ENCODE measurements at regions not wholly inside any gene's neighbourhood (a gene's known extent, or its start where the extent isn't known, plus 50 kb on each side); places are given as distances from the start of the nearest gene placed in this dataset.

DNA sequence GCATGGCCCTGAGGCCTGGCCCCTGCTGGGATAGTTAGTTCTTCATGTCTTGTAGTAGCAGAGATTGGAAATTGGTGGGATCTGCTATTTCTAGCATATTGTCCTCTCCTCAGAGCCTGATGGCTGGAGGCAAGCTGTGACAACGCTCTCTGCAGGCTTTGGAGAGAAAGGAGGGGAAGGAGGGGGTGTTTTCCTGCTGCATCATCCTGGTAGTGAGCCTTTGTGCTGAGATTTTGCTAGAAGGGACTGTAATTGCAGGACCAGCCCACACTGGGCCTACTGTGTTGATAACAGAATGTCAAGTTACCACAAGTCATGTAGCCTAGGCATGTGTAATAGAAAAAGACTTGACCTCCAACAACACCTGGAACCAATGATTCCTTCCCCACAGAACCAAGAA lies 351.0 kb downstream of the SIPA1L2 start:
- no peak for DNase-seq (ENCODE audit: low spot score)

DNA sequence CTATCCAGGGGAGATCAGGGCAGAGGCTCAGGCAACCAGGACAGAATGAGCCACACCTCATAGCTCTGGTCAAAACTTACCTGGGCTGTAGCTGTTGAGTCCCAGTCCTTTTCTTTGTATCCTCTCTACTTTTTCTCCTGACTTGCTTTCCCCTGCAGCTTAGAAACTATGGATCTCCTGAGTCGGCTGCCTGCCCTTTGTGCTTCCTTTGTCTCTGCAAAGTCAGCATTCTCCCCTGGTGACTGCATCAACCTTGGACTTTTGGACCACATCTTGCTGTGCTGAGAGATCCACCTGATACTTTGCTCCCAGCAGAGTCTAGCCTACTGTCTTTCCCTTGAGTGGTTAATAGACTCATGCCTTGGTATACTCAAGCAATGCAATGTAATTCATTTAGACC lies 353.3 kb downstream of the SIPA1L2 start:
- DNase-seq (ENCODE audit: low spot score) = no peak

DNA sequence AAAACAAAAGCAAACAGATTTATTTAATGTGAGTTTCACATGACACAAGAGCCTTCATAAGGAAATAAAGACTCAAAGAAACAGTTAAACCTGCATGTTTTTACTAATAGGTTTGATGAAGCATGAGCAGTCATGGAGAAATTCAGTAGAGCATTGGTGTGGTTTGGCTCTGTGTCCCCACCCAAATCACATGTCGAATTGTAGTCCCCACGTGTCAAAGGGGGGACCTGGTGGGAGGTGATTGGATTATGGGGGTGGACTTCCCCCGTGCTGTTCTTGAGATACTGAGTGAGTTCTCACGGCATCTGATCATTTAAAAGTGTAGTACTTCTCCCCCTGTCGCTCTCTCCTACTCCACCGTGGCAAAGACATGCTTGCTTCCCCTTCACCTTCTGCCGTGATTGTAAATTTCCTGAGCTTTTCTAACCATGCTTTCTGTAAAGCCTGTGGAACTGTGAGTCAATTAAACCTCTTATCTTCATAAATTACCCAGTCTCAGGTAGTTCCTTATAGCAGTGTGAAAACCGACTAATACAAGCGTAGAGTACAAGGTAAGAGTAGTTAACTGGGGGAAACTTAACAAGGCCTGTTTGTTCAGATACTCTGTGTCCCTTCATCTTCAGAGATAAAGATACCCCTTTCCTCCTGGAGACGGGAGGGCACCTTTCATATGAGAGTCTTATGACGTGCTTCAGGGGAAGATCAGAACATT lies 354.8 kb downstream of the SIPA1L2 start:
- no peak for DNase-seq (ENCODE audit: low spot score)

DNA sequence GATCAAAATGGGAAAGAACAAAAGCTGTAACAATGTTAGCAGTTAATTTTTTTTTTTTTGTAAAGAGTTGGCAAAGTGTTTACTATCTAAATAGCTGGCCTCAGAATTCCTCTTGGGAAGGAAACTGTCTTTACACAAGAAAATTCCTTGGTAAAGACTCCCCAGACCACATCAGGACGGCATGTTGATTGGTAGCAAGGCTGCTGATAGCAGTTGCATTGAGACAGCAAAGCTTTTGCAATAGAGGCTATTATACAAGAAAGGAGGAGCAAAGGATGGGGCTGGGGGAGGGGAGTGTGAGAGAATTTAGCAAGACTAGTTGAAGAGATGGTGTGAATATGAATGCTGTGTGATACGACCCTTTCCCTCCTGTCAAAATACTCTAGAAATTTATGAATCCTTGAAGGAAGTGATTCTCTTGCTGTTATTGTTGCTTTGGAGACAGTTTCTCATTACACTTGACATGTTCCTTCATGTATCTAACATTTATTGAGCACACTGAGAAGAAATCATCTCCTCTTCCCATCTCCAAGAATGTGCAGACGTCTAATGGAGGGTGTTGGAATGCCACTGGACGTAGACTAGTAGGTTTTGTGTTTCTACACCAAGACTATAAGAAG lies 355.6 kb downstream of the SIPA1L2 start:
- no peak for DNase-seq (ENCODE audit: low spot score)

DNA sequence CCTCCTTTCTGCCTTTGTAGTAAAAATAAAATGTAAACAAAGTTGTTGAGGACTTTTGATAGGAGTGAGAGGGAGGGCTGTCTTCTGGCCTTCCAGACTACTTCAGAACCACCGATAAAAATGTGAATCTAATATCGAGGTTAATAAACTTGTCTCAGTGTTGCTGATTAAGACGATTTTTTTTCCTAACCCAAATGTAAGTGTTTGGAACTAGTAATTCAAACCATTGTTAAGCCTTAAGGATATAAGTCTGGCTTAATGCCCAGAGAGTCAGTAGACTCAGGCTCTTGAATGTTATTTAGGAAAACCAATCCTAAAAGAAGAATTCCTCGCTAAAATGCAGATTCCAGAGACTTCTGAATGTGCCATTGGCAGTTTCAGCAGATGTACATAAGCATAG lies 356.9 kb downstream of the SIPA1L2 start:
- no peak for DNase-seq (ENCODE audit: low spot score)

DNA sequence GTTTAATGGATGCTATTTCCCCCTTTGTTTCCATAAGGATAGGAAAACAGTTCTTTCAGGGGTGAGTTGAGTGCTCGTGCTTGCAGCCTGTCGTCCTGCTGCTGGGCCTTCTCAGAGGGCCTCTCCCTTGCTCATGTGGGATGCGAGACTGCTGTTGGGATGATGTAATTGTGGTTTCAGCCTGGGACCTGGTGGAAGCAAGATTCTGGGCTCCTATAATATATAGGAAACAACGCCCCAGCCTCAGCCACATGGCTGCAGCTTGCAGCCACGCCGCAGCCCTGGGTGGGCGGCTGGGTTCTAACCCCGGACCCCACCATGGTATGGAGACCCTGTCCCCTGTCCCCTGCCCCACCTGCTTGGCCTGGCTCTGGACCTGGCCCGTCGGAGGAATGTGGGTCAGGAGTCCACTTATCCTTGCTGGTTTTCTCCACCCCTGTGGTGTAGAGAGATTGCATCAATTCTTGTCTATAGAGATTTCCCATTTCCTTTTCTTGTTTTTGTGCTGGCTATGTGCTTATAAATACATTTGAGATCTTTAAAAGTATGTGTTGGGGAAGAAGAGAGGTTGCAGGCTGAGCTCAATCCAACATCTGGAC lies 357.8 kb downstream of the SIPA1L2 start:
- no peak for DNase-seq (ENCODE audit: low spot score)

DNA sequence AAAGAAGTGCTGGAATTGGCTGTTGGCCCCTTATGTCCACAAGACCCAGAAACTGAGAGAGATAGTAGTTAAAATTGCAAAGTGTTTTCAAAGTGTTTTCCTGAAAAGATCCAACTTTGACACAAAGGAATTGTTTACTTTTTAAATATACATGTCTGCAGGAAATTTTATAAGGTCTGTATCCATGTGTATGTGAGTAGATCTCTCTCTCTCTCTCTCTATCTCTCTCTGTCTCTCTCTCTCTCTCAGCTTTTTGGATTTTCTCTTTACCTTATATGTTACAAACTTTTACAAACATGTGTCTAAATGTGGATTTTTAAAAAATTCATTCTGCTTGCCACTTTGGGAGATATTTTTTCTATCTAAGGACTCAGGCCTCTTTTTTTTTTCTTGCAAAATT lies 358.6 kb downstream of the SIPA1L2 start:
- no peak for DNase-seq (ENCODE audit: low spot score)

DNA sequence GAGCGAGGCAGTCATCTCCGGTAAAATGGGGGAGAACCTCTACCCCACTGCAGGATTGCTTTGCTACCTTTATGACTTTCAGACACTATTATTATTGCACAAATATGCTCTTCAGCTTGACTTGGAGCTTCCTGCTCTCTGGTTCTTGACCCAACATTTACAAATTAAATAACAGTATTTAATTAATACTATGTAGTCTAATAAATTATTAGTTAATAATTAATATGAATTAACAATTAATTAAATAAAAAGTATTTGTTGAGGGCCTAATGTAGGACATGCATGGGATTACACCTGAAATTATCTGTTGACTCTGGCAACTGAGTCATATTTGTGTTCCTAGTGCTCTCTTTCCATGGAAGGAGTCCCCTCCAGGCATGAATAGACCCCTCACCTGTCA lies 359.9 kb downstream of the SIPA1L2 start:
- DNase-seq (ENCODE audit: low spot score) = no peak

DNA sequence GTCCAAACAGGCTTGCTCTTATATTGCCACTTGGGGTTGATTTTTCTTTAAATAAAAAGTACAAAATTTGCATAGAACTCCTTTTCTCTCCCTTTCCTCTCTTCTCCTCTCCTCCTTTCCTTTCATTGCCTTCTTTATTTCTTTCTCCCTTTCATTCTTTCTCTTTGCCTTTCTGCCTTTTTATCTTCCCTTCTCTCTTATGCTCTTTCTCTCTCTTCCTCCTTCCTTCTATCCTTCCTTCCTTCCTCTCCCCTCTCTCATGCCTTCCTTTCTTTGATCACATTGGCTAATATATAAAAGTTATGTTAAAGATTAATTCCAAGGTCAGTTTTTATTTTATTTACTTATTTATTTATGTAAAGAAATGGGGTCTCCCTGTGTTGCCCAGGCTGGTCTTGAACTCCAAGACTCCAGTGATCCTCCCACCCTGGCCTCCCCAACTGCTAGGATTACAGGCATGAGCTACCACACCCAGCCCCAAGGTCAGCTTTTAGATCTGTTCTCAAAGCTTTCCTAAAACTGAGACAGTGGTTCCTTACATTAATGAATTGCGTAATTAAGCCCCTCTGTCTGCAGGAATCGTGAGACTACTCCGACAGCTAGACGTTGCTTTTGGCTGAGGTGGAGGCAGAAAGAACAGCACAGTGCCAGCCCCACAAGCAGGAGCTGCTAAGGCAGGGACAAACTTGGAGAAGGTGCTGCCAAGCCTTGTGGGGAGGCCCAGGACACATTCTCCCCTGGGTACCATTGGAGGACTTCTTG lies 361.9 kb downstream of the SIPA1L2 start:
- DNase-seq (ENCODE audit: low spot score) = no peak

DNA sequence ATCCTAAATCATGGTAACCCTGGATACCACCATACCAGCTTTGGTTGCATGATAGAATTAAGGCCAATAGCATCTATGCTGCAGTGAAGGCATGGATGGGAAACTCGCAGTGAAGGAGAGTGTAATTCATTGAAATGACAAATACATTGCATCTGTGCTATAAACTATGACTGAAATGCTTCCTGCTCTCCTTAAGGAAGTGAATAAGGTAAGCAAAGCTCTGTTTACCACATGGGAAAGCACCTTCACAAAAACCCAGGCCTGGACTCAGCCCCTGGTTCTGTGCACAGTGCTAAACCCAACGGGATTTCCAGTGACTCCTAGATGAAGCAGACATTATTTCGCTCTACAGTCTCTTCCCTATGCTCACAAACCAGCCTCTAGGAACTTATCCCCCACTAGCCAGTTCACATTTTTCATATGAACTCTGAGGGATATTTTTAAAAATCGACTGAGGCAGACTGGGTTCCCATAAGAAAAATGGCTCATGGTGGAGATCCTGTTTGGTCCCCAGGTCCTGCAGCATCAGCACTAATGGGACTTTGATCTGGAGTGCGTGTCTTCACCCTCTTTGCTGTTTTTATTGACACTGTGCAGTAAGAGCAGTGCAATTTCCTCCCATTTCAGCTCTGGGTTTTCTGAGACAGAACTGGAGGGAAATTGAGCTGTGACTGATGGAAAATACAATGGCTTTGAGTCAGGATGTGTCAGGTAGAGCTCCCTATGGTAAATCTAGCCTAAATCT lies 362.7 kb downstream of the SIPA1L2 start:
- DNase-seq (ENCODE audit: low spot score) = no peak

DNA sequence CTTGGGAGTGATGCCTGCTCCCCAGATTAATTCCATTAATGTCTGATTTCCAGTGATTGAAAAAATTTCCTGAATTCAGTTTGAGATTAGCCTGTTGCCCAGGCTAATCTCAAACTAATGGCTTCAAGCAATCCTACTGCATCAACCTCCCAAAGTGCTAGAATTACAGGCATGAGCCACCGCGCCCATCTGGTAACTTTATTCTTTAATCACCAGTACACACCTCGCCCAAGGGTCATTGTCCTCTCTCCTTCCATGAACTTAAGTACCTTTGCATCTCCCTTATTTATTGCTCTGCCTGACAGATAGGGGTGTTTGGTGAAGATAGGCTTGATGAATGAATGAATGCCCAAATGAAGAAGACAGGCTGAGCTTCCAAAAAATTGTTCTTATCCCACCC lies 366.5 kb downstream of the SIPA1L2 start:
- no peak for DNase-seq (ENCODE audit: low spot score)

DNA sequence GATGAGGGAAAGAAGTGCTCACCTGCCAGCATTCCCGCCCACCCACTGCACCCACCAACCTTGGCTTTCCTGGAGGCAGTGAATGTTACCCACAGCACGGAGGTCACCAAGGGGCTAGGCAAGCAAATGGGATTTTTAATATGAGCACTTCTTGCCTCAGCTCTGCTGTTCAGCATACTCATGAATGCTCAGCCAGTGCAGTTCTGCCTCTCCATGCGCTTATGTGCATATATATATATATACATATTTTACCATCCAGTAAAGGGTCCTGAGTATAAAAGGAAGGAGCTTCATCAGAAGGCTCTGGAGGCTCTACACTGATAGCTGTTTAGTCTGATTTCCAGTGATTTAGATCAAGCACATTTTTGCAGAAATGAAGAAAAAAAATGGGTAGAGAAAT lies 366.9 kb downstream of the SIPA1L2 start:
- no peak for DNase-seq (ENCODE audit: low spot score)

DNA sequence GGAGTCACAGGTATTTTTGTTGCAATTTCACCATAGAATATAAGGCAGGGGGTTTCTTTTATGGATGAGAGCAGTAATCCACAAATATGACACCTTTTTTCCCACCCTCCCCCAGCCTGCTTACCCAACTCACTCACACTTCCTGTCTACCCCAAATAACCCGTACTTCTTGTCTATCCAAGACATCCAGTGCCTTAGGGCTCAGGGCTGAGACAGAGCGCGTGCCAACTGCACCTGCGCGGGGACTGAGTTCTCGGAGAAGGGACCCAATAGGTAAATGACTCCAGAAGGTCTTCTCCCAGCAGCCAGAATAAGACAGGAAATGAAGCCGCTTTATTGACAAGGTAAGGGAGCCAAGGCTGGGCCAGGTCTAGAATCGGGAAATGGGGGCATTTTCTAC lies 369.1 kb downstream of the SIPA1L2 start:
- no peak for DNase-seq (ENCODE audit: low spot score)

DNA sequence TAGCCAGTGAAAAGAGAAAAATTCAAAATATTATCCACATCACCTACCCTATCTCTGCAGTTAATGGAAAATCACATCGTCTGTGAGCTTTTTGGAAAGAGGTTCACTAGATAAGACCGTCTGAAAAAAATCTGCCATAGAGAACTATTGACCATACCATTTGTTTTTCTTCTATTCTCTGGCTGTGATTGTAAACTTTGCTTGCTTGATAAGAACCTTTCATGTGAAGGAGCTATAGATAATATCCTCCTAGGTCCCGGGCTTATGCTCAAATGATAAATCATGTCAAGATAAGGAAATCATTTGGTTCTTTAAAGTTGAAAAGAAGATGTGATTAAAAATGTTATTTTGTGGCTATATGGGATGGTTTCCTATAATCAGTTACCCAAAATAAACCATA lies 369.9 kb downstream of the SIPA1L2 start:
- DNase-seq (ENCODE audit: low spot score) = no peak

DNA sequence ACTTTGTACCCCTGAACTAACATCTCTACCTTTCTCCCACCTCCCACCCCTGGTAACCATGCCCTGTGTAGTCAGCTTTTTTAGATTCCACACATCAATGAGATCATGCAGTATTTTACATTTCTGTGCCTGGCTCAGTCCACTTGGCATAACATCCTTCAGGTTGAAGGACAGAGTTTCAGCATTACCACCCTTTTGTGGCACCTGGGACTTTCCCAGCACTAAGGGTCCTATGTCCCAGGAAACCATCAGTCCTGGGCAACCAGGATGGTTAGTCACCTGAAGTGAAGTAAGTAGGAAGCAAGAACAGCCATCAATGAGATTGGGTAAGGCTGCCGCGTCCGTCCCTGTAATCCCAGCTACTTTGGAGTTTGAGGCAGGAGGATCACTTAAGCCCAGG lies 370.6 kb downstream of the SIPA1L2 start:
- no peak for DNase-seq (ENCODE audit: low spot score)

DNA sequence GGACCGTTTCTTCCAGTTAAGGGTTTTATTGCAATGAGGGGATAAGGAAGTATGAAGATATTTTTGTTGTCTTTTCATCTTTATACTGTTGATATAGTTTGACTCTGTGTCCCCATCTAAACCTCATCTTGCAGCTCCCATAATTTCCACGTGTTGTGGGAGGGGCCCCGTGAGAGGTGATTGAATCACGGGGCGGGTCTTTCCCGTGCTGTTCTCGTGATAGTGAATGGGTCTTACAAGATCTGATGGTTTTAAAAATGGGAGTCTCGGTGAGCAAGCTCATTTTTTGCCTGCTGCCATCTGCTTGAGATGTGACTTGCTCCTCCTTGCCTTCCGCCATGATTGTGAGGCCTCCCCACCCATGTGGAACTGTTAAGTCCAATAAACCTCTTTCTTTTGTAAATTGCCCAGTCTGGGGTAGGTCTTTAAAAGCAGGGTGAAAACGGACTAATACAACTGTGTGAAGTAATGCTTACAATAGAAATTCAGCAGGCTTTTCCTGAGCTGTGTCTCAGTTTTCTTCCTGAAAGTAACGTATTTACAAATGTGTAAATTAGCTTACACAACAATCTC lies 377.3 kb downstream of the SIPA1L2 start:
- no peak for DNase-seq (ENCODE audit: low spot score)

DNA sequence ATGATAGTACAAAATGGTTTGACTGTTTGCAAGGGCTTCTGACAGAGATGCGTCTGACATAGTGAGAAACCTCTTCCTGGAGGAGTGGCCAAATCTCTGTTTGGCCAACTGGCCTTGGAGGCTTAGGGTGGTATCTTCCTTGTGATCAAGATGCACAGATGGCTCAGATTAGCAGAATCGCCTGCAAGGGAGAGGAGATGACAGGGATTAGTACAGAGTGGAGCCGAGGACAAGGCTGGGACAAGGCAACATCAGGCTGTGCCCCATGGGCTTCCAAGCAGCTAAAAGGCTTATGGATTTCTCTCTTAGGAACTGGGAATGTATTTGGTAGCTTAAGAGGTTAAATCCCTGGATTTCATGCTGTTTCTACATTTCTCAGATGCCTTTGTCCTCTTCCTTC lies 379.1 kb downstream of the SIPA1L2 start:
- peak; percentile 73 for DNase-seq (ENCODE audit: low spot score)

DNA sequence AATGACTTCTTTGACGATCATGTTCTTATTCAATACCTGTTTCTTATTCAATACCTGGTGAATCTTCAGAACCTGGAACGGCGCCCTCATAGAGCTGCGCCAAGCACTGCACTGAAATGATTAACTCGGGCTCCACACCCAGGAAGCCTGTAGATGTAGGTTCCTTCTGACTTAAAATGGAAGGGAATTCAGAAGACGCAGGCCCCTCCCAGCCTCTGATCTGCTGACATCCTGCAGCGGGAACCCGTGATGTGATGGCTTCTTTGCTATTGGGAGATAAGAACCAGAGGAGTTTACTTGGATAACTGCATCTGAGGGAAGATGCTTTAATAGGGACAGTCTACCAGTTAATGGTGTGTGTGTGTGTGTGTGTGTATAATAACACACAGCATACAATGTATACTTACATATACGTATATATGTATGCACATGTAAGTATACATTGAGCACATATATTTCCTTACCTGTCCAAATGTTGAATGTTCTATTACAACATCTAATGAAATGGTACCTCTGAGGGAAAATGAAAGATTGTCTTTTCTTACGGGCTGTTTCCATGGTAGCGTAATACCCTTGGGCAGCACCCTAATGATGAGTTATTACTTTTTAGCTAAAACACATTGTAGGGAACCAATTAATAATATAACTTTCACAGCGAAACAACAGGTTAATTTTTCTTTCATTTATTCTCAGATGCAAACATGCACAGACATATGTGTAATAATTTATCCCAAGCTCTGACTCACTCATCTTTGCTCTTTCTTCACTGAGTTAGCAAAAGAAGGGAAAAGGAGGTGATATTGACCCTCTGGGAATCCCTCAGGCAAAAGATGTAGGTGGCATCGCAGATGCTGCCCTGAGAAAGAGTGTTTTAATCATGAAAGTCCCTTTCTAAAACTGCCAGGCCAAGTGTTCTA lies 379.8 kb downstream of the SIPA1L2 start:
- DNase-seq (ENCODE audit: low spot score) = no peak

DNA sequence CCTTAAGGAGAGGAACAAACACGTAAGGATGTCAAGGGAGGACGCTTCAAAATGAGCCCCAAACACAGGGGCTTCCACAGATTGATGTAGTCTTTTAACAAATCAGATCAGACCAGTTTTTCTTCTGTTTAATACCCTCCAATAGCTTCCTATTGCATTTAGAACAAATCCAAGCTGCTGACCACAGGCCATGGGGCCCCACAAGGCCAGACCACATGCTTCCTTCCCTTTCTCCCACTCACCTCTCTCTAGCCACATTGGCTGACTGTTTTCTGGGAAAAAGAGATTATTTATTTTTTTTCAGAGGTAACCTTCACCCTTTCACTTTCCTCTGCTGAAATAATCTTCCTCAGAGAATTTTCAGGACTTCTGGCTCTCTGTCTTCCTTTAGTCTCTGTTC lies 380.6 kb downstream of the SIPA1L2 start:
- no peak for DNase-seq (ENCODE audit: low spot score)

DNA sequence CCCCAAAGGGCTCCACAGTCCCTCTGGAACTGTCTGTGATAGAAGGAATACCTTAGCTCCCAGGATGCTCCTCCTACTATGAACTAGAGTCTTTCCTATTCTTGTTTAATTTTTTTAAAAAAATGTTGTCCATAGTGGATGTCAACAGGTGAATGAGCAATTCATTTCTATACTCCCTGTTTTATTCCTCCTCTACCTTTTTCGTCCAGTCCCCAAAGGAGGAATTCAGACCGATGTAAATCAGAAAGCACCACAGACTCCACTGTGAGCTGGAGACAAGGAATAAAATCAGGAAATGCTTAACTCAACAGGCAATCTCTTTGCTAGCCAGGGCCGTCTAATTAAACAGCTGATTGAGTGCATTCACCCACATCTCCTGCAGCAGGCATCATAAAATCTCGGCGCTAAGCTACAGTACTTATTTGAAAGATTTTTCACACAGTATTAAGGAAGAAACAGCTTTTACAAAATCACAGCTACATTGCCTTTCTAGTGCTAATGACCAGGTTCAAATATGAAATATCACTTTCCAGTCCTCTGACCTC lies 381.6 kb downstream of the SIPA1L2 start:
- DNase-seq (ENCODE audit: low spot score) = no peak

DNA sequence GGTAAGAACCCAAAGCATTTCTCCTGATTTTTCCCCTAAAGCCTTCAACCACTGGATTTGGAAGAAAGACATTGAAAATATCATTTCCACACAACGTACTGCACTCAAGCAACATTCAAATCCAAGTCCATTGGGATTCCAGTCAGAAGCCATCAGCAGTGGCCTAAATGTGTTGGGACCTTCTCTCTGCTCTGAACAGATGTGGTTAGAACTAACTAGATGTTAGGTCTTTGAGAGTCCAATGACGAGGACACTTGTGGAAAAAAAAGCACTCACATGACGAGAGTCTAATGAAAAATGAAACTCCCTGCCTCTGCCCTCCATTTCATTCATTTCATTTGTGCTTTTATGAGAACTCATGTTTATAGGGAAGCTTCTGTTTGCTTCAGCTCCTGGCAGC lies 382.3 kb downstream of the SIPA1L2 start:
- DNase-seq (ENCODE audit: low spot score) = no peak
